DND-41 (cell line): ENCODE measurements at regions not wholly inside any gene's neighbourhood (a gene's known extent, or its start where the extent isn't known, plus 50 kb on each side); places are given as distances from the start of the nearest gene placed in this dataset.

Experiments
- EZH2 ChIP-seq: IDR thresholded peaks from 3 replicates; pipeline ENCODE4 v1.6.1; 2012; ENCODE audit warnings: borderline replicate concordance, low read depth, mild to moderate bottlenecking, moderate library complexity, low read length, inconsistent platforms; ENCODE audit not compliant: severe bottlenecking
- TF ChIP-seq, protein P1 (sequence below): IDR thresholded peaks from 2 replicates; pipeline ENCODE4 v1.5.1; 2012; ENCODE audit warnings: borderline replicate concordance, low read length, moderate library complexity, mild to moderate bottlenecking; ENCODE audit not compliant: poor library complexity, severe bottlenecking; ENCODE audit errors: extremely low read depth

DNA sequence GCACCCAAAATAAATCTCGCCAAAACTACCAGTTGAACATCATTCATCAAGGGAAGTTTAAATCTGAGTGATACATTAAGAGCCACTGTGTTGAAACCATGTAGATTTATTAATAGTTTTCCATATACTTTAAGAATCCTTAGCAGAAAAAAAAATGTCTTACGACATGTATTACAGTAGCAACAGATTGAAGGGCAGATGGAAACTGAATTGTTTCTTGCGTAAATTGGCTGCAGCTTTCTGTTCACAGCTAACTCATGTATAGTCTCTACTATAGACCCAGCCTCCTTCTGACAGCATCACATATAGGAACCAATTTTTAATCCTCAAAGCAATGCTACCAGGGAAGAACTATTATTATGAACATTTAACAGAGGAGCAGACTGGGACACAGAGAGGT, 195.2 kb upstream of the PUDP start:
- TF ChIP-seq, protein P1, sequence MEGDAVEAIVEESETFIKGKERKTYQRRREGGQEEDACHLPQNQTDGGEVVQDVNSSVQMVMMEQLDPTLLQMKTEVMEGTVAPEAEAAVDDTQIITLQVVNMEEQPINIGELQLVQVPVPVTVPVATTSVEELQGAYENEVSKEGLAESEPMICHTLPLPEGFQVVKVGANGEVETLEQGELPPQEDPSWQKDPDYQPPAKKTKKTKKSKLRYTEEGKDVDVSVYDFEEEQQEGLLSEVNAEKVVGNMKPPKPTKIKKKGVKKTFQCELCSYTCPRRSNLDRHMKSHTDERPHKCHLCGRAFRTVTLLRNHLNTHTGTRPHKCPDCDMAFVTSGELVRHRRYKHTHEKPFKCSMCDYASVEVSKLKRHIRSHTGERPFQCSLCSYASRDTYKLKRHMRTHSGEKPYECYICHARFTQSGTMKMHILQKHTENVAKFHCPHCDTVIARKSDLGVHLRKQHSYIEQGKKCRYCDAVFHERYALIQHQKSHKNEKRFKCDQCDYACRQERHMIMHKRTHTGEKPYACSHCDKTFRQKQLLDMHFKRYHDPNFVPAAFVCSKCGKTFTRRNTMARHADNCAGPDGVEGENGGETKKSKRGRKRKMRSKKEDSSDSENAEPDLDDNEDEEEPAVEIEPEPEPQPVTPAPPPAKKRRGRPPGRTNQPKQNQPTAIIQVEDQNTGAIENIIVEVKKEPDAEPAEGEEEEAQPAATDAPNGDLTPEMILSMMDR: no peak
- no peak for TF ChIP-seq EZH2
